Fibroblast of mammary gland (primary cell): ENCODE measurements at regions not wholly inside any gene's neighbourhood (a gene's known extent, or its start where the extent isn't known, plus 50 kb on each side); places are given as distances from the start of the nearest gene placed in this dataset.

Source experiments
- DNase-seq: peaks from one replicate; pipeline ENCODE4 v3.0.0-alpha.2; 2010; ENCODE audit warnings: low read depth
- H3K4me3 ChIP-seq: 2 replicates; pipeline ENCODE4 v1.5.1; 2011; ENCODE audit warnings: low read depth, mild to moderate bottlenecking, low read length, moderate library complexity; ENCODE audit not compliant: control insufficient read depth
- TF ChIP-seq, protein P1 (sequence below): conservative IDR thresholded peaks from 2 replicates; pipeline ENCODE4 v1.5.1; 2011; ENCODE audit warnings: low read depth, low read length, inconsistent platforms; ENCODE audit not compliant: control insufficient read depth, insufficient read depth

DNA sequence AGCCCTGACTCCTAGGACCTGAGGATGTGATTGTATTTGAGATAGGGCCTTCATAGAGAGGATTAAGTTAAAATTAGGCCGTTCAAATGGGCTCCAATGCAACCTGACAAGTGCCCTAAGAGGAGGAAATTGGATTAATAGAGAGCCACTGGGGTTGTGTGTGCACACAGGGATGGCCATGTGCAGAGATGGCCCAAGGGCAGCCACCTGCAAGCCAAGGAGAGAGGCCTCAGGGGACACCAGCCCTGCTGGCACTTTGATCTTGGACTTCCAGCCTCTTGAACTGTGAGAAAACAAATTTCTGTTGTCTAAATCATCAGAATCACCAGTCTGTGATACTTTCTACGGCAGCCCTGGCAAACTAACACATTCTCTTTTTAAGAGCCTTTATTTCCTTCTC is 598.8 kb downstream of the UTRN start:
- no peak for DNase-seq
- no peak overlapping the region for H3K4me3 ChIP-seq
- TF ChIP-seq, protein P1, sequence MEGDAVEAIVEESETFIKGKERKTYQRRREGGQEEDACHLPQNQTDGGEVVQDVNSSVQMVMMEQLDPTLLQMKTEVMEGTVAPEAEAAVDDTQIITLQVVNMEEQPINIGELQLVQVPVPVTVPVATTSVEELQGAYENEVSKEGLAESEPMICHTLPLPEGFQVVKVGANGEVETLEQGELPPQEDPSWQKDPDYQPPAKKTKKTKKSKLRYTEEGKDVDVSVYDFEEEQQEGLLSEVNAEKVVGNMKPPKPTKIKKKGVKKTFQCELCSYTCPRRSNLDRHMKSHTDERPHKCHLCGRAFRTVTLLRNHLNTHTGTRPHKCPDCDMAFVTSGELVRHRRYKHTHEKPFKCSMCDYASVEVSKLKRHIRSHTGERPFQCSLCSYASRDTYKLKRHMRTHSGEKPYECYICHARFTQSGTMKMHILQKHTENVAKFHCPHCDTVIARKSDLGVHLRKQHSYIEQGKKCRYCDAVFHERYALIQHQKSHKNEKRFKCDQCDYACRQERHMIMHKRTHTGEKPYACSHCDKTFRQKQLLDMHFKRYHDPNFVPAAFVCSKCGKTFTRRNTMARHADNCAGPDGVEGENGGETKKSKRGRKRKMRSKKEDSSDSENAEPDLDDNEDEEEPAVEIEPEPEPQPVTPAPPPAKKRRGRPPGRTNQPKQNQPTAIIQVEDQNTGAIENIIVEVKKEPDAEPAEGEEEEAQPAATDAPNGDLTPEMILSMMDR: no peak

GRCh38 chr6:144885817-144886216 is 600.7 kb downstream of the UTRN start:
- no peak for DNase-seq
- H3K4me3 ChIP-seq: no peak overlapping the region
- TF ChIP-seq, protein P1: no peak

DNA sequence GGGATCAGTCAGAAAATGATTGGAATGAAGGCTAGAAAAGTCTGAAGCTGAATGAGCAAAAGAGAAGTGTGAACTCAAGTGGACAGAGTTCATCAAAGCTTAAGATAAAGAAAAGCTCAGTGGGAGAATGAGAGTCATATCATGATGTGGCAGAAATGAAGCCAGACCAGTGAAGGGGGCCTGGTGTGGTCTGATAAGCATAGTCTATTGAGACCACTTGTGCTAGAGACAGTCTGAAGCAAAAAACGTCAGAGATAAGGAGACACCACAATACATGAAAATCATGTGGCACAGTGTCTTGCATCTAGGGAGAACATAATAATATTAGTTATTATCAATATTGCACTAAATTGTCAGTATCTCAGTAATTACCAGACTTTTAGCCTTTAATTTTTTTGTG is 601.5 kb downstream of the UTRN start:
- TF ChIP-seq, protein P1: no peak
- H3K4me3 ChIP-seq: no peak overlapping the region
- no peak for DNase-seq

DNA sequence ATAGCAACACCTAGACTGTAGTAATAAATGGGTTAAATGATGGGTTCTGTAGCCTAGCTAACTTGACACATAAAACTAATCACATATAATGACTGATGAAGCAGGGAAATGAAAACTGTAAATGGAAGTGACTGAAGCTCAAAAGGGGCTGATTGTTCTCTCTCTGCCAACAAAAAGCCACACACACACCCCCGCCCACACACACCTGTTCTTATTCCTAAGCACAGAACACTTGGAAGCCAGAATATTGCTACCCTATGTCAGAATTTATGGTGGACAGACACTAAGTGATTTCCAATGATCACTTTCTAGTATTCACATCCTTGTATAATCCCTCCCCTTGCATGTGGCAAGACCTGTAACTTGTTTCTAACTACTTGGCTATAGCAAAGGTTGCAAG is 603.5 kb downstream of the UTRN start:
- TF ChIP-seq, protein P1: no peak
- DNase-seq: no peak
- no peak overlapping the region for H3K4me3 ChIP-seq

DNA sequence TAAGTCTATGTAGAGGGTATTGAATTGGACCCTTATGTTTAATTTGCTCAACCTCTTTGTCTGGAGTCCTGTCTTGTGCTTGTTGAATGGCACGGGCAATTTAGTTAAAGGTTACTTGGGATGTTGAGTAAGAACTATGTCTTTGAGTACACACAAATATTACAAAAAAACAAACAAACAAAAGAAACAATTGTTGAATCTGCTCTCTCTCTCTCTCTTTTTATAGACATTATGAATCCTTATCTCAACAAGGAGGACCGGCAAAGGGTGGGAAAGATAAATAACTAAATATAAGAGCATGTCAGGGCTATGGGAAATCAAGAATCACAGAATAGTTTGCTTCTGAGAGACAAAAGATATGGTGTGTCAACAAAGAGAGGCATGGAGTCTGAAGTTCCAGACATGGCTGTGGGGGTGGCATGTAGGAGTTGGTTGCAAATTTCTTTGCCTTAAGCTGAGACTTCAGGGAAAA is 608.6 kb downstream of the UTRN start:
- no peak overlapping the region for H3K4me3 ChIP-seq
- DNase-seq: no peak
- TF ChIP-seq, protein P1: no peak

GRCh38 chr6:144894240-144894639 is 609.1 kb downstream of the UTRN start:
- H3K4me3 ChIP-seq: no peak overlapping the region
- TF ChIP-seq, protein P1: no peak
- no peak for DNase-seq
